ENCODE measurements at regions not wholly inside any gene's neighbourhood (a gene's known extent, or its start where the extent isn't known, plus 50 kb on each side); places are given as distances from the start of the nearest gene placed in this dataset.

GRCh38 chr12:84660139-84660538 is 252.5 kb downstream of the SLC6A15 start:
- no peak for DNase-seq

- DNase-seq: no peak
Measured at GRCh38 chr12:84658877-84659276, 253.7 kb downstream of the SLC6A15 start.

- no peak for DNase-seq
Measured at GRCh38 chr12:84656705-84657104, 255.9 kb downstream of the SLC6A15 start.

- no peak for DNase-seq
Measured at GRCh38 chr12:84653482-84653881, 259.1 kb downstream of the SLC6A15 start.

- no peak for DNase-seq
Measured at GRCh38 chr12:84648425-84648824, 264.2 kb downstream of the SLC6A15 start.

GRCh38 chr12:84644908-84645307 is 267.7 kb downstream of the SLC6A15 start:
- DNase-seq: no peak

GRCh38 chr12:84643993-84644392 is 268.6 kb downstream of the SLC6A15 start:
- no peak for DNase-seq

GRCh38 chr12:84641940-84642545 is 270.6 kb downstream of the SLC6A15 start:
- DNase-seq: no peak

GRCh38 chr12:84638811-84639368 is 273.7 kb downstream of the SLC6A15 start:
- DNase-seq: no peak

- no peak for DNase-seq
Measured at GRCh38 chr12:84637926-84638325, 274.7 kb downstream of the SLC6A15 start.

- DNase-seq: no peak
Measured at GRCh38 chr12:84636801-84637290, 275.8 kb downstream of the SLC6A15 start.

GRCh38 chr12:84634526-84634925 is 278.1 kb downstream of the SLC6A15 start:
- DNase-seq: no peak

- no peak for DNase-seq
Measured at GRCh38 chr12:84632556-84632955, 280.0 kb downstream of the SLC6A15 start.

GRCh38 chr12:84631020-84631419 is 281.6 kb downstream of the SLC6A15 start:
- DNase-seq: no peak

- DNase-seq: no peak
Measured at GRCh38 chr12:84627593-84627992, 285.0 kb downstream of the SLC6A15 start.

GRCh38 chr12:84624601-84625000 is 288.0 kb downstream of the SLC6A15 start:
- DNase-seq: no peak

- peak; percentile 3 for DNase-seq
Measured at GRCh38 chr12:84619053-84619571, 293.5 kb downstream of the SLC6A15 start.

- DNase-seq: no peak
Measured at GRCh38 chr12:84607170-84607819, 305.3 kb downstream of the SLC6A15 start.

GRCh38 chr12:84605983-84606382 is 306.6 kb downstream of the SLC6A15 start:
- DNase-seq: no peak

- DNase-seq: no peak
Measured at GRCh38 chr12:84604551-84604950, 308.0 kb downstream of the SLC6A15 start.

GRCh38 chr12:84603484-84604248 is 308.9 kb downstream of the SLC6A15 start:
- DNase-seq: no peak

GRCh38 chr12:84601483-84601882 is 311.1 kb downstream of the SLC6A15 start:
- no peak for DNase-seq

- DNase-seq: no peak
Measured at GRCh38 chr12:84599539-84599938, 313.1 kb downstream of the SLC6A15 start.
